ENCODE measurements at regions not wholly inside any gene's neighbourhood (a gene's known extent, or its start where the extent isn't known, plus 50 kb on each side); places are given as distances from the start of the nearest gene placed in this dataset.

DNA sequence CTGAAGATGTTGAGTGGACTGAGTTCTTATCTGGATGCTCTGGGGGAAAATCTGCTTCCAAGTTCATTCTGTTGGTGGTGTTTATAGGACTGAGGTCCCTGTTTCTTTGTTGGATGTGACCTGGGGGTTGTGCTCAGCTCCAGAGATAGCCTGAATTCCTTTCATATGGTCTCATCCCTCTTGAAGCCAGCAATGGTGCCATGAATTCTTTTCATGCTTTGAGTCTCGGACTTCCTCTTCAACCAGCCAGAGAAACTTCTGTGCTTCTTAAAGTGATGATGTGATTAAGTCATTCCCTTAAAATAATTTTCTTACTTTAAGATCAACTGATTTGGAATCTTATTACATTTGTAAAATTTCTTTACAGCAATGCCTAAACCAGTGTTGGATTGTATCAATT is 233.8 kb upstream of the UGT8 start:
- DNase-seq (ENCODE audit: low read depth in 2 of 2): no peak

DNA sequence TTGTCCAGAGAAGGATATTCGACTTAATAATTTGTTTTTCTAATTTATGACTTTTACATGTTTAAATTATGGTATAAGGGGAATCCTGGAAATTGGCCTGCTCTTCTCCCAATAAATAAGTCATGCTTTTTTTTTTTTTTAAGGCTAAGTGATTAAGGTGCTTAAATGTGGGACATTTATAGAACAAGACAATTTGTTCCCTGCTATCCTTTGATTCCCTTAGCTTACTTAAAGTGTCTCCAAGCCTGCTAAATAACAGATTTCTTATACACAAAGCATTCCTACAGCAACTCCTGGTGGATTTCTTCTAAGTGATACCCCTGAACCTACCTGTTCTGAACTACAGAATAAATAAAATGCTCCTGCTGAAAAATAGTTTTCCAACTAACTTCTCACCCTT is 233.0 kb upstream of the UGT8 start:
- DNase-seq (ENCODE audit: low read depth in 2 of 2): no peak

GRCh38 chr4:114366368-114366767 is 232.2 kb upstream of the UGT8 start:
- no peak for DNase-seq (ENCODE audit: low read depth in 2 of 2)

DNA sequence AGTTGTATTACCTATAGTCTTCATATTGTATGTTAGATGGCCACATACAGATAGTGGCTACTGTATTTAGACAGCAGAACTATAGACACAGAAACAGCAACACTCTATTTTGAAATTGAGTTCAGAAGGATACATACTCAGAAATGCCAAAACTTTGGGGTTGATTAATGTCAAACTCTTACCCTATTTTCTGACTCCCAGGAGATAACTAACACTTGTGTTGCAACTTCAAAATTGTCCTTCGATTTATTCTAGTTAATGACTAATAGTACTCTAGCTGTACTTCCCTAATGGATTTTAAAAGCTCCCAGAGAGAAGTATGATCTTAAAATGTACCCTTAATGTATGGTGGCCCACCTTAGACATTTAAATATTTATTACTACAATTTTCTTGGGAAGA is 229.9 kb upstream of the UGT8 start:
- no peak for DNase-seq (ENCODE audit: low read depth in 2 of 2)

GRCh38 chr4:114373508-114373907 is 225.1 kb upstream of the UGT8 start:
- no peak for DNase-seq (ENCODE audit: low read depth in 2 of 2)

DNA sequence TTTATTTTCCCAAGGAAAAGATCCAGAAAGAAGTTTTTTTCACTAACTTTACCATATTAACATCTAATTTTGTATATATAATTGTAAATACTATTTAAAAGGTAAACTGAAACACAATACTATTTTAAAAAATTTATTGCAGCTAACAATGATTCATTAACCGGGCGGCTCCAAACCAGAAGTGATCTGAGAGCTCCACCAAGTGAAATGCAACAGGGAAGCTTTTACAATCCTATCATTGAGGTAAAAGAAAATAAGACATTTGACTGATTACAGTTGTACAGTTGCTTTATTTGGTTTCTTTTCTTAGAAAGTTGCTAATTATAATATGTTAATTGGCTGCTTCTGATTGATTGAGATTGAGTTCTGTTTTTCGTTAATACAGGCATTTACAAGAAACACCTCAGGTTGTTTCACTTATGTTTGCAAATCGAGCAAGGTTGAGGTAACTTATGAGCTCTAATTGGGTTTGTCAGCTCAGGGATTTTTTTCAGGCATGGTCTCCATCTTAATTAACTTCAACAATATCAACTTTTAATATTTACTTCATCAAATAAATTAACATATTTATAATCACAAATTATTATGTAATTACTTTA is 220.2 kb upstream of the UGT8 start:
- DNase-seq (ENCODE audit: low read depth in 2 of 2): no peak

DNA sequence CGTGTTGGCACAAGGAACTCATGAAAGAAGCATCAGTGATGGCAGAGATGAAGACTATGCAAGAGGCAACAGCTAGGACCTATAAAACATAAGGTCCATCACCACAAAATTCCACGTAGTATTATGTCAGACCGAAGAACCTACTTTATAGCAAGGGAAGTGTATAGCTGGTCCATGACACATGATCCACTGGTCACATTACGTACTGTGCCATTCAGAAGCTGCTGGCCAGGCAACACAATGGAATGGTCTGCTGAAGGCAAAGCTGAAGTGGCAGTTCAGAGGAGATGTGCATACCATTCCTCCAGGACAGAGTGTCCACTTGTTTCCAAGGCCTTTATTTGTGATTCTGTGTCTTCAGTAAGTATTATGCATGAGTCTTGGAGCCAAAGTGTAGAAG is 215.5 kb upstream of the UGT8 start:
- no peak for DNase-seq (ENCODE audit: low read depth in 2 of 2)

- DNase-seq (ENCODE audit: low read depth in 2 of 2): no peak
Observed at GRCh38 chr4:114383721-114384120, 214.9 kb upstream of the UGT8 start.

DNA sequence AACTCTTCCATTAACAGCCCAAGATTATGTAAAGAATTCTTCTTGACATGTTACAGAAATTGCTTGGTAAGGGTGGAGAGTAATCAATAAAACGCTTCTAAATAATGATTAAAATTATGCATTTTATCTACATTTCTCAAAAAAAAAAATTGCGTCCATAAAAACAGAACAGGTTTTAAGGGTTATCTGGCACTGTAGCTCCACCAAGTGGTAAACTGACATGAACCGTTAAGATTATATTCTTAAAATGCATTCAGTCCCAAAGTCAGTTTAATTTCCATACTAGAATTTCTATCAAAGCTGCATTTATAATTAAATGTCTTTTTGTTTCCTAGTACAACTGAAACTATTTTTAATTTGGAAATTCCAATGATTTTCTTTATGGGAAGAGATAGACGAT is 214.0 kb upstream of the UGT8 start:
- no peak for DNase-seq (ENCODE audit: low read depth in 2 of 2)

- no peak for DNase-seq (ENCODE audit: low read depth in 2 of 2)
Observed at GRCh38 chr4:114385195-114385985, 213.2 kb upstream of the UGT8 start.

DNA sequence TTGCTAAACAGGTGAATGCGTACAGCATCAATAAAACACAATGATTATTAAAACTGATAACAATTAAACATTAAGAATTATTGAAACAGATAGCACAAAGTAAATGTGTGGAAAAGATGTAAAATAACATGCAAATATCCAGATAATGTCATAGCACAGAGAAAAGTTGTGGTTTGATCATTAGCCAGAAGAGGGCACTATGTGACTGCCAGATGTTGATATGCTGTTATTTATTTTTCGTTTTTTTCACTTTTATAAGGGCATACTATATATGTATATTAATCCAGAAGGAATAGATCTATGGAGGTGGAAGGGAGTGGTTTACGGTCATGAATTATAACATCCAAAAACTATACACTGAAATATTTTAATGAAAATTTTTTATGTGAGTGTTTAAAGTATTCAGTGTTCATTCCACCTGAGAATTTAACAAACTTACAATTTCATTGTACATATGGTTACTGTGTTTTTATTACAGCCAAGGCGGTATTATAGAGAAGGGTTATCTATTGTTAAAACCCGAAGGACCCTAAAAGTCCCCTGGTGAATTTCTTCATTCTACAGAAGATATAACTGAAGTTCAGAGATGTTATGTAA is 211.9 kb upstream of the UGT8 start:
- no peak for DNase-seq (ENCODE audit: low read depth in 2 of 2)

GRCh38 chr4:114389070-114389685 is 209.4 kb upstream of the UGT8 start:
- no peak for DNase-seq (ENCODE audit: low read depth in 2 of 2)

GRCh38 chr4:114393295-114394038 is 205.1 kb upstream of the UGT8 start:
- no peak for DNase-seq (ENCODE audit: low read depth in 2 of 2)

DNA sequence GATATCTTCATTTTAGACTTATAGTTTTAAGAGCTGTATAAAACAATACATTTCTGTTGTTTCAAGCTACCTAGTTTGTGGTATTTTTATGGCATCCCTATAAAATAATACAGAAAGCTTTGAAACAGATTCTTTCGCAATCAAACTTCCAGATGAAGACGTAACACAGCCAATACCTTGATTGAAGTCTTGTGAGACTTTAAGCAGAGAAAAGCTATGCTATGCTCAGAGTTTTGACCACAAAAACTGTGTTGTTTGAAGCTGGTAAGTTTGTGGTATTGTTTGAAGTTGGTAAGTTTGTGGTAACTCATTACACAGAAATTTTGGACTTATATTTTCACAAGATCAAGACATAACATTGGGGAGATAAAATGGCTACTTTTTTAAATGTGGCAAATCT is 201.8 kb upstream of the UGT8 start:
- no peak for DNase-seq (ENCODE audit: low read depth in 2 of 2)

- no peak for DNase-seq (ENCODE audit: low read depth in 2 of 2)
Observed at GRCh38 chr4:114398410-114398809, 200.2 kb upstream of the UGT8 start.

DNA sequence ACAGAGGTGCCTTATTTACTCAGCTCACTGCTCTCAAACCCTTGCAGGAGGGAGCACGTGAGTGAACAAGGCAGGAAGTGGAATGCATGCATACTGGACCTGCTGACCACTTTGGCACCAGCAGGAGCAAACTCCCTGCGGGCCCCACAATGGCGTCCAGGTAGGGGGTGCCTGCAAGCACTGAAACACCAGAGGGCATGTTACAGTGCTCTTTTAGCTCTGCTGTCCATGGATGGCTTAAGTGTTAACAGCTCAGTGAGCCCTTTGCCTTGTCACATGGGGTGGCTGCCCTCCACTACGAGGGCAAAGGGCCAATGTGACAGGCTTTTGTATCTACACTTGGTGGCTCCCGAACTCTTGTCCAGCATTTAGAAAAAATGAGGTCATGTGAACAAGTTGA is 199.5 kb upstream of the UGT8 start:
- DNase-seq (ENCODE audit: low read depth in 2 of 2): no peak

DNA sequence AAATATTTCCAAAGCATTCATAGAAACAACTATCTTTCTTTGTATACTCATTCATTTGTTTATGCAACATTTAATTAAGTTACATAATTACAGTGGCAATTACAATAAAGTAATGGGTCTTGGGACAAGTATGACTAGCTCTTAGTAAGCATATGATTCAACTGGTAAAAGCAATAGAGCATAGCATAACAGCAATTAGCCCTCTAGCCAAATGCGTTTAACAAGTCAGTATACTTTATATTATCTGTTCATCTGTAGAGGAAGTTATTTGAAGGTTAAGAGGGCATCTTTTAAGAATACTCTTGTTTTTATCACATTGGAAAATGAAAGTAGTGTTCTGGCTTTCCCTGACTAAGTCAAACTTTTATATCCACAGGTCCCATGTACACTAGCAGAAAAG is 198.1 kb upstream of the UGT8 start:
- DNase-seq (ENCODE audit: low read depth in 2 of 2): no peak

DNA sequence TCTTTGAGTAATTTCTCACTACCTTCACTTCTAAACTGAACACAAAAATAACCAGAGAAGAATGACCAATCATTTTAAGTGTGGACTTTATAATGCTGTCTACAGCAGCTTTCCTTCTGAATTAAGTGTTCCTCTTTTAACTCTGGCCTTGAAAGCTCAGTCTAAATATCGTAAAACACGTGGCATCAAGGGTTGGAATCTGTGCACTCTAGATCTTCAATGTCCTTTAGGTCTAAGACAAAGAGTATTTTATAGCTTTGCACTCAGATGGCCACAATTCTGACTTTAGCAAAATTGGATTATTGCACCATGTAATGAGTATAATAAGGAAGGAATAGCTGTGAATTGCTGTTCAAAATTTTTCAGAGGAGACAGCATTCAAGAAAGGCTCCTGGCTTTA is 197.1 kb upstream of the UGT8 start:
- DNase-seq (ENCODE audit: low read depth in 2 of 2): no peak

GRCh38 chr4:114417214-114417613 is 181.4 kb upstream of the UGT8 start:
- DNase-seq (ENCODE audit: low read depth in 2 of 2): no peak

DNA sequence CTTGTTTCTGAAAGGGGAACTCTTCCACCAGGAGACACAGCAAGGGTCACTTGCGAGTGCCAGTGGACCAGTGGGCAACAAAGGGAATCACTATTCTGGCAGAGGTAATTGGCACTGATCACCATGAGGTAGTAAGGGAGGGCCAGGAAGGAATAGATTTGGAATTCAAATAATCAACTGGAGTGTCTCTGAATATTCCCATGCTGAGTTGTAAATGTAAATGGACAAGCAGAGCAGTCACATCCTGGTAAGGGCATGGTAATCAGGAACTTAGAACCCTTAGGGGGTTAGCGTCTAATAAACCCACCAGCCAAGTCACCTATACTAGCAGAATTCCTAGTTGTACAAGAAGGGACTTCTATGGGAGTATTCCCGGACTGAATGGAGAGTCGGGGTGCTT is 178.5 kb upstream of the UGT8 start:
- no peak for DNase-seq (ENCODE audit: low read depth in 2 of 2)

DNA sequence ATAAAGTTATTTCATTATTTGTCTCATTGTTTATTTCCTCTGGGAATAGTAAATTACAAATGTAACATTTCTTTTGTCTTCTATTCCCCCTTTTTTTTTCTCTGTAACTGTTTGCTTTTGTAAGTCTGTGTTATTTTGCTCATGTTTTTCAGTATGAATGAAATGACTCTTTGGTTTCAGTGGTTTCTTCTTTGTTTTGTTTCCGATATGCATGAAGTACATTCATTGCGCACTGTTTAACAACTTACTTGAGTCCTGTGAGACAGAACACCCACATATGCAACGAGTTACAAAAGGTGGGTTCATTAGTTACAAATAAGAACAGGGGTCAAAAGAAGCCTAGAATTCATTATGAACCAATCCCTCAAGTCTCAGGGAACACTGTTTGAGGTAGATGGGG is 175.0 kb upstream of the UGT8 start:
- no peak for DNase-seq (ENCODE audit: low read depth in 2 of 2)

- no peak for DNase-seq (ENCODE audit: low read depth in 2 of 2)
Observed at GRCh38 chr4:114435116-114435515, 163.5 kb upstream of the UGT8 start.

Measured in activated CD4-positive, alpha-beta T cell treated with anti-CD3 and anti-CD28 coated beads for 24 hours (primary cell).